COLO829 (cell line): ENCODE measurements at regions not wholly inside any gene's neighbourhood (a gene's known extent, or its start where the extent isn't known, plus 50 kb on each side); places are given as distances from the start of the nearest gene placed in this dataset.
"Not testable (repeated sequence)": the region's sequence is repeated elsewhere in the genome, so short reads cannot be mapped to it uniquely, and the experiment has no call there.

ENCODE experiments used
- DNase-seq: peaks from one replicate; pipeline ENCODE4 v3.0.0; 2012; ENCODE audit warnings: low spot score

DNA sequence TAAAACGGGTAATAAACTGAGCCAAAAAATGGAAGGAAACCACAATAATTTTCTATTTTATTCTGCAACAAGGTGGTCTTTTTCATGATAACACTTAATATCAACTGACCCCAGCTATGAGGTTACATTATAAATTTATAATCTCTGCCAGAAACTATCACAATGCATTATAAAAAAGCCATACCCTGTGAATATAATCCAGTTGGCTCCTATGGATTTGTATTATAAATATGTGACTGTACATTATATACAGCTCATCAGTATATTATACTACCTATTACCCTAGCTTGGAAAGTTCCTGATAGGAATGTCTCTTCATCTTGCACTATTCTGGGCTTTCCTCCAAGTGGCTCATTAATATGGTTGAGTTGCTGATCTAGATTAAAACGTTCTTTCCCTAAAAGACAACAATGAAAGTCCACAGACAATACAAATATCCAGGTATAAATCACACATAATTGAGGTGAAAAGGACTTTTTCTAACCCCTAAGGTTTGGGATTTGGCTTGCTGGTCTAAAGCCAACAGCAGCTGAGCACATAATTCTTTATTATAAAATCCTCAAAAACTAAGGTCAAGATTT, 487.7 kb downstream of the TTLL7 start:
- DNase-seq = no peak

DNA sequence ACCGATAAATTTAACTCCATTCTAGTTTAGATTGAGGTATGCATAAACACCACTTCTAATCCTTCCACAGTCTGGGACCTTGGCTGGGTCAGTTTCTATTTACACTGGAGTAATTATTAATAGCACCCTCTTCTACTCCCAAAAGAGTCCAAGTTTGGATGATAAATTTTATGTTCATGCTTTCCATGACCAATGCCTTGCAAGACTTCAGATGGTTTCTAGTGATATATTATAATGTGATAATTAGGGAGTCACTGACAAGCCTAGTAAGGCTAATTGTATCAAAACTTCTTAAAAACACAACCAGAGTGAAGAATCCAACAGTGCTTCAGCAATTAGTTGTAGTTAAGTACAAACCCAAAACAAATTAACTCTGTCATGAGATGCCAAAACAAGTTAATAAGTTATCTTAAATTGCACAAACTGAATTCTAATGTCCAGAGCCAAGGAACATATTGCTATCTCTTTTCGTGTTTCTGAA, 489.6 kb downstream of the TTLL7 start:
- no peak for DNase-seq

DNA sequence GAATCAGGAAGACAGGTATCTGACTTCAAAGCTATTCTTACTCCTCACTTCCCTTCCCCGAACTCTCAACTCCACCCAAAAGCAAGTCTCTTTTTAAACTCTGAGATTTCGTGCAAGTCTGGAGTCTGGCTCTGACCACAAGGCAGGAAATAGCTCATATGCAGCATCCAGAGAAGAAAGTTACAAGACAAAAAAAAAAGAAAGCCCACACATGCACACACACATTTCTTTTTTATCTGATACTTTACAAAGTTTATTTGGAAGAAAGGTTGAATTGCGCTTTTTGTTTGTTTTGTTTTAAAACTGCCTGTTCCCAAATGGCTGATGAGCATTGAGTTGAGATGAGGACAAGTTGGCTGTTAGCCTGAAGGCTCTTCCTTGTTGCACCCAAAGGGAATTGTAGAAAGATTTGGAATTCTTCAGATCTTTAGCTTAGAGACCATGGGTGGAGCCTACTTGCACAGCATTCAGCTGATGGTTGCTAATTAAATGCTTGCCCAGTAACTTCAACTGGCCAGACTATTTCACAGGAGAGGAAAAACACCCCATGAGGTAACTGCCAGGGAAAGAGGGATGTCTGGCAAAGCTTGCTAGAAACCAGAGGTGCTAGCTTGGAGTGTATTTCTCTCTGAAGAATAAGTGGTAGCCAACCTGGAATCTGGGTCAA, 490.3 kb downstream of the TTLL7 start:
- peak; percentile 11 for DNase-seq

DNA sequence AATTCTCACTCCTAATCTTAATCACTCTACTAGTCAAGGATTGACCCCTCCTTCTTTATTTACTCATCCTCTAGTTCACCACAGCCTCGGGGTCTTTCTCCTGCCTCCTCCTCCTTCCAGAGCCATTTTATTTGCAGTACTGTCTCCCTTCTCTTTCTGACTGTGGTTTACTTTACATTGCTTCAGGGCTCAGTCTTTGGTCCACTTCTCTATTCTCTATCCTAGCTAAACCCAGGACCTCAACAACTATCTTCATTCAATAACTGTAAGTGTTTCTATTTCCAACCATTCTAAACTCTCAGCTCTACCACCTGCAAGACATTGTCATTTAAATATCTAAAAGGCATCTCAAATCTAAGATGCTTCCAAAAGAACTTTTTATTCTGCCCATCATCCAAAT, 493.8 kb downstream of the TTLL7 start:
- DNase-seq = no peak

DNA sequence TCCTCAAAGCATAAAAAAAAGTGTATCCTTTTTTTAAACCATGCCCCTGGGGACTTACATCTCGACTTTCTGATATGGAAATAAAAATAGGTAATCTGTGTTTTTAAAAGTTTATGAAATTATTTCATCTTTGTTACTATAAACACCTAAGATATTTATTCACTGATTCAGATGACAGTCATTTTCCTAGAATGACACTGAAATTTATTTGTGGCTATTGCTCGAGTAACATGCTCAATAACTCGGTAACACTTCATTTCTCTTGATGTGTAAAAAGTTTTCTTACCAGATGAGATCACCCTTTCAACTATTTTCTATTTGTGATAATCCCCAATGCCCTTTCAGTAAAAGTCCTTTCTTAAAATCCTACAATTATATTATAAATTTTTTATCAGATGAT, 495.8 kb downstream of the TTLL7 start:
- DNase-seq = no peak

DNA sequence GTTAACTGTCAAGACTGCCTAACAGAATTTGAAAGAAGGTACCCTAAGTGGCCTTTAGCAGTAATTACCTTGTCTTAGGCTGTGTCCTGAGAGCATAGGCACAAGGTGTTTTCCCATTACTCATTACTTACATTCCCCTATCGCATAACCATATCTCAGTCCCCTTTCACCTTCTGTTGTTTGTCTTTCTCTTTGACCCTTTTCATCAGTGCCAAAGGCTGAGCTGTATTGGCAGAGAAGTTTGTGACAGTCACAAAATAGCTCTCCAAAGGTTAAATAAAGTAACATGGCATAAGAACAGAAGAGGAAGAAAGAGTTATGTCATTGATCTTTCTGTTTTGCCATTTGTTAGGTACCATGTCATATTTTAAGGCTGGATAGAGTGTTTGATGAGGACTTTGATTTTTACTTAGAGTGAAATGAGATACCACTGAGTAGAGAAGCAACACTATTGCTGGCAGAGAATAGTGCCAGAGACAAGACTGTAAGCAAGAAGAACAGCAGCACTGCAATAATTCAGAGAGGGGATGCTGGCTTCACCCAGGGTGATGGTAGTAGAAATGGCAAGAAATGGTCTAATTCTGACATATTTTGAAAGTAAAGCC, 497.8 kb downstream of the TTLL7 start:
- DNase-seq = no peak

DNA sequence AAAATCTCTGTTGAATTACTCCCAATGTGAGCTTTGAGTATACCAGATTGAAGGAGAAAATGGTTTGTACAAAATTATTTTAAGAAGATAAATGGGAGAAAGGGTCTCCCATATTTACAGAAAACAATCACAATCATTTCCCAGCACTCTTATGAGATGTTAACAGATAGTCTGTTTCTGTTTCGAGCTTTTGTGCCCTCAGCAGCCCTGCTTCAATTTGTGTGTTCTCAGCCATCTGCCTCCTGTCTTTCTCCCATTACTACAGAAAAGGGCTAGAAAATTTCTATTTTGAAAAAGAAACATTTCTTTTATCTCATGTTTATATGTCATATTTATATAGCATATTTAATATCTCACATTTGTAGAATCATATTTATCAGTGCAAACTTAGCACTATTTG, 498.4 kb downstream of the TTLL7 start:
- DNase-seq = no peak

DNA sequence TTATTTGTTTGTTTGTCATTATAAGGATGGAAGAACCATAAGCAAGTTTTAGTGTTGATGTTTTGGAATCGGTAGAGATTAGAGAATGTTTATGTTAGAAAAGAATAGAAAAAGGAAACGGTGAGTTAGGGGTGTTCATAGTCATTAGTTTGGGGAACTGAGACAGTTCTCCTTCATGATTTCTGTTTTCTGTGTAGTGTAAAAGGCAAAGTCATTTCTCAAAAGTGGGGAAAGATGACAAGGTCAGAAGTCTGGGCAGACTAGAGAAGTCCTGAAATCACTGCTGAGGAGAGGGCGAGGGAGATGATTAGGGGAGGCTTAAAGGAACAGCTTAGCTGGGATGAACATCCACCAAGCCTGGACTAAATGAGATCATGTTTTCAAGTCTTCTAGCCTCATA, 498.9 kb downstream of the TTLL7 start:
- DNase-seq = no peak

DNA sequence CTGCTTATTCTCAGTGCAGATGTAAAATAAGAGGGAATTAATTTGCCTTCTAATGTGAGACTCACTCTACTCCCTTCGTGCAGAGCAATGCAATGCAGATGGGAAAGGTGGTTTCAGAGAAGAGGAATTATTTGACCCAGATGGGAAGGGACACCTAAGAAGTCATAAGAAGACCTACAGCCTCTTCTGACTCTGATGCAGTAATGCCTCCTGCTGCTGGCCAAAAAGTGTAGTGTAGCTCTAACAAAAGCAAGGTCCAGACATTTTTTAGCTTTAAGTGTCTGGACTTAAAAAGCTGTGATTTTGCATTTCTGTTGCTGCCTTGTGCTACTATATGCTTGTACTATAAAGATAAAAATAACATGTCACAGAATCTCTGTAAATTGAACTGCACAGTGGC, 501.4 kb downstream of the TTLL7 start:
- no peak for DNase-seq

DNA sequence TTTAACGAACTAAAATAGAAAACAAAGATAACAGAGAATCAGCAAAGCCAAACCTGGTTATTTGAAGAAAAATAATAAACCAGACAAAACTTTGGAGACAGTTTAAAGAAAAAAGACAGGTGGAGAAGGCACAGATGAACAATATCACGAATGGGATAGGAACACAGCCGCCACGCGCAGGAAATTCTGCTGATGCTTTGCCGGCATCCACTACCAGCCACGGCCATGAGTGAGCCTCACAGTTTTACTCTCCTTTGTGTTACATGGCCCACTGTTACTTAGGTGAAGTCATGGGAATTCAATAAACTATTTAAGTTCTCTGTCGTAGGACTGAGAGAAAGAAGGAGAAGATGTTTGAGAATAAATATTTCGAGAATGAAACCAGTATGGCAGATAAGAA, 503.4 kb downstream of the TTLL7 start:
- DNase-seq = no peak

DNA sequence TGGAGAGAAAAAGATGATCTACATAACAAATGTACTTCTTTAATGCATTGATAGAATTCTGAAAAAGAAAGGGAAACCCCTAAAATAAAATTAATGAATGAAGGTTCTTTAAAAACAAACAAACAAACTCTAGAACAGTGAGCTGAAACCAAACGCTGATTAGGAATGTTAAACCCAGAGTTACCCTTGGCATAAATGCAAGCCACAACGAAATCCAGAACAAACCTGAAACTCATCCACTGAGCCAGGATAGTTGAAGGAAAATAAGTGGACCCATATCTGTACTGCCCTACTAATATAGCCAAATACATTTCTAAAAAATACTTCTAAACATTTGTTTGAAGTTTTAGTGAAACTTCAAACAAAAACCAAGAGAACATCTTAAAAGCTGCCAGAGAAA, 505.3 kb downstream of the TTLL7 start:
- no peak for DNase-seq

DNA sequence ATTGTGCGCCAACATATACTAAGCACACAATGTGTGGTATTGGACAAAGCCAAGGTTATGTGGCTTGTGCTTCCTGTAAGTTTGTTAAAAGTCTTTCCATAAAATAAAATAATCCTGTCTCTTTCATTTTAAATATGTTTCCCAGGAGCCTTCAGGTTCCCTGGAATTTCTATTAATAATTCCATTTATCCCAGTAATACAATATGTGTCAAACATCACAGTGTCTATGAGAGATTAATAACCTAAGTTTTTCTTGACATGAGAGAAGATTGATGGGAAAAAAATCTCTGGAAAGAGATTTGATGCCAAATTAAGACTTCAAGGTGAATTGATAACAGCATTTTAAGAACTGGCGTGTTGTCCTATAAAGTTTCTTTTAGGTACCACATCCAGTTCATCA, 507.0 kb downstream of the TTLL7 start:
- no peak for DNase-seq

DNA sequence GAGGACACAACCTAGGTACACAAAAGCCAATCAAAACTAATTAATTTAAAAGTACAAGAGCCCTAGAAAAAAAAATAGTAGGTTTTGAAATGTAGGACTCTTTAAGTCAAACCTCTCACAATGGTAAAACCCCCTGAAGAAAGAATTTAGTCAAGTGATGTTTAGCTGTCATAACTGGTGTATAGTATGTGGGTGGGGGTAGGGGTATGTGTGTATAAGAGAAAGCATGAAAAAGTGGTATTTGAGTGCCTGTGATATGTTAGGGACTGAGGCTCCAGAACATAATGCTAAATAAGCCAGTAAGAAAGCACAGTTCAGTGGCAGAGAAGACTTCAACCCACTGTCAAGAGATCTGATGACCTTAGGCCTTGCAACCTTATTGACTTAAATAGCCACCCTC, 507.9 kb downstream of the TTLL7 start:
- DNase-seq = no peak

DNA sequence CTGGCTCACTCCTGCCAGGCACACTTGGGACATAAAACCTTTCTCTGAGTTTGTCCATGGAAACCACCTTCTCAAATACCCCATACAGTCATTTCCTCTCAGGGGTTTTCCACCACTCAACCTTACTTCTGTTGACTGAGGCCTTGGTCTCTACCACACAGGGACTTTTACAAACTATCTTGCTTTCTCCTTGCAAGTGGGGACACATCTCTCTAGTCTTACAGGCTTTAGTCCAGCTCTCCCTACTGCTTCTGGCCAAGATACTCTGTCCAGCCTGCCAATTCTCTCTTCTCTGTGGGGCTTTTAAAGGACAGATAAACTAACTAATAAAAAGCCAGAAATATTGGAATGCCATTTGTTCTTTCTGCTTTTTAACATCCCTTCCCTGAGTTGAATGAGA, 510.8 kb downstream of the TTLL7 start:
- DNase-seq = not testable (repeated sequence)

DNA sequence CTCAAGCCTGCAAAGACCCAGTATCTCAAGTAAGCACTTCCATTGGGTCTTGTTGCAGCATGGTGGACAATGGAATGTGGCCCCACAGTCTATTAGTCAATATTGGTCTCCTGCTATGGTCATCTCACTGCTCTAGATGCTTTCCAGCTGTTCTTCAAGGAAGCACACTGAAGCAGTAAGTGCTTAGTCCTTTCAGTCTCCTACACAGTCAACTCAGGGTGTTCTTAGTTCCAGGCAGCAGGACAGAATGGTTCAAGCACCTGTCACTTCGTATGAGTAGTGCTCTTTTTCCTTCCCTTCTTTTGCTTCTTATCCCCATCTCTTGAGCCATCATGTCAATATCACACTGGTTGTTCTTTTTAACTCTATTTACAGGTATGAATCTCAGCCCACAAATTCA, 511.5 kb downstream of the TTLL7 start:
- DNase-seq = not testable (repeated sequence)

DNA sequence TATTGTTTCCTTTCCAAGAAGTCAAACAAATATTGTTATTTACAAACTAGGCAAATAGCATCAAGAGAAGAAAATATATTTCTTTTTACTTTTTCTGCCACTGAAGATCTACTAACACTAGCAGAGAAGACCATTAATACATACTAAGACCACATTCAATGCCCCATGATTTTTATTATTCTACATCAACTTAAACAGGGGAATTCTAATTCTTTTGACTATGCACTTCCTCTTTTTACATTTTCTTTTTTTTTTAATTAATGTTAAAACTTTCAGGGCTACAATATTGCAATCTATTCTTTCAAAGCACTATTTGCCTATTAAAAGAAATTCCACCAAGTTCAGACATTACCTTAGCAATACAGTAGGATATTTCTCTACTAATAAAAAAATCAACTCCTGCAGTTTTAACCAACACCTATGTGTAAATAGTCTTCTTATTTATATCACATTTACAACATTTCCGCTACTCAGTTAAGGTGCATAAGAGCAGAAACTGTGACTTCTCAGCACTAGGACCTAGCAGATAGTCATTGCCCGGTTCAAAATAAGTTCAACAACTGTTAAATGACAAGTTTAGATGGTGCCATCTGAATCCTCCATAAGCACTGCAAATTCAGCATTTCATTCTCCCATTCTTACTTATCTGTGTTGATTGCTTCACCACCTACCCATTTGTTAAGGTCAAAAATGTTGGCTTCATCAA, 513.5 kb downstream of the TTLL7 start:
- not testable (repeated sequence) for DNase-seq

DNA sequence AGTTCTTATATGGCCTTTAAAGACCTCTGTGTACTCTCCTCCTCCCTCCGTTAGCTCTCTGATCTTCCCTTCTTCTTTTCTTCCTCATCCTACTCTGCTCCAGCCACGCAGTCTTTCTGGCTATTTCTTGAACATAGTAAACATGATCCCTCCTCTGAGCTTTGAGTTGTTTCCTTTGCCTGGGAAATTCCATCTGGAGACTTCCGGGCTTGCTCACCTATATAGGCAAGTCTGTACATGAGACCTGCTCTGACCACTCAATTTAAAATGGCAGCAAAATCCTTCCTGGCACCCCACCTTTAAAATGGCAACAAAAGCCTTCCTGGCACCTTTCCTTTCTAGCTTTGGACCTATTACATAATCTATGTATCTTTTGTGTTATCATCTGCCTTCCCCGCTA, 517.6 kb downstream of the TTLL7 start:
- not testable (repeated sequence) for DNase-seq

DNA sequence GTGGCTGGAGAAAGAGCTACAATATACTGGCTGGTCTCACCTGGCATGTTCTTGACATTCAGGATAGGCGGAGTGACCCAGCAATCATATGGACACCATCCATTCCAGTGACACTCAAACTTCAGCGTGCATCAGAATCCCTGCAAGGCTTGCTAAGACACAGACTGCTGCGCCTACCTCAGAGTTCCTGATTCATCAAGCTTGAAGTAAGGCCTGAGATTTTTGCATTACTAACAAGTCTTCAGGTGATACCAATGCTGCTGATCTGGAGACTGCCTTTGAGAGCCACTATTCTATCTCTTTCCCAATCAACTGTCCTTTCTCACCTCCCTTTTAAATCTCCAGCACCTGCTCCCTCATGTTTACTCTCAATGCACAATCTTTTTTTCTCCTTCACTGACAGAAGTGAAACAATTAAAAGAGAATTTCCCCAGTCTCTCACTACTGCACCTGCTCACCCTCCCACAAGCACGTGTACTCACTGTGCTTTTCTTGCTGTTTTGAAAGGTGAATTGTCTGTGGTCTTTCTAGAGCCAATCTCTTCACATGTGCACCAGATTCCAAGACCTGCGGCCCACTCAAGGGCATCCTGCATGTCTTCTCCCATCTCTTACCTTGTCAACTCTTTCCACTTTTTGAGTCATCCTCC, 519.2 kb downstream of the TTLL7 start:
- DNase-seq = not testable (repeated sequence)

DNA sequence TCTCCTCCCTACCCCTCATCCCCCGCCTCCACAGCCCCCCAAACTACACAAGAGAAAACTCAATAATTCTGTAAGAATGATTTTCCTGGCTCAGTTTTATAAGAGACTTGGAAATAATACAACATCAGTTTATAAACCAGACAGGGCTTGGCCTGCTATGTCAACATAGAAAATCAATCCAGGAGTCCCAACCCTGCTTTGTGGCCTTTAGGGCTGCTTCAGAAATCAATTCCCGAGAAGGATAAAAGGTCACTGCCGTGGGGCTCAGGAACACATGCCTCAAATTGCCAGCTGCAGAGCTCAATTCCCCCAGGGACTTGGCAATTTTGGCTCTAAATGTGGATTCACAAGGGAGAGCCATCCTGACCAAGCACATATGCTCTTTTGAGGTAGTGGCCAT, 520.8 kb downstream of the TTLL7 start:
- DNase-seq = not testable (repeated sequence)

DNA sequence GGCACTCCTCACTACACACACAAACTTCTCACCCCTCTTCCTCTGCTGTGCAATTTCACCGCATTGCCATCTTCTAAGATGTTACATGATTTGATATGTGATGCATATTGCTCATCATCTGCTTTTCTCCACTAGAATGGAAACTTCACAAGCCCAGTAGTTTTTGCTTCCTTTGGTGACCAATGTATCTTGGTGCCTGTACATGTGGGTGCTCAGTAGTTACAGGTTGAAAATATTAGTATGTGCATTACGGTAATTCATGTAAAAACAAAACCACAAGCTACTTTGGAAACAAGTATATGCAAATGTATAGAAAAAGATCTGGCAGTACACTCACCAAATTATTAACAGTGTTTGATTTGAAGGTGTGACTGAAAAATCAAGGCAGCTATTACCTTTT, 522.4 kb downstream of the TTLL7 start:
- DNase-seq = not testable (repeated sequence)

DNA sequence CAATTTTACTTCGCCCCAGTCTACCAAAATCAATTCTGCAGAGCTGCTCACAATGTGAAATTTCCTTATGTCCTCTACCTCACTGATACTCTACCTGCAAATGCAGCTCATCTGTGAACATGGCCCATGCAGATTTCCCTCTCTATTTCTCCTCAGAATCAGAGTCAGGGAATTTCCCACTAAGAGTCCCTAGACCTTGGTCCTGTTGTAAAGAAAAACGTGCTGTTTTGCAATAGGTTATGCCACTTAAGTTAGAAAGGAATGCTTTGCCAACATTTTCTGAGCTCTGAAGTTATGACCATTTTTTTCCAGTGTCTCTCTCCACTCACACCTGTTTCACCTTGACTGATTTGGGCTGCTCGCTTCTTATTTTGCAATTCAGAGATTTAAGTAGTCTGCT, 524.0 kb downstream of the TTLL7 start:
- not testable (repeated sequence) for DNase-seq

DNA sequence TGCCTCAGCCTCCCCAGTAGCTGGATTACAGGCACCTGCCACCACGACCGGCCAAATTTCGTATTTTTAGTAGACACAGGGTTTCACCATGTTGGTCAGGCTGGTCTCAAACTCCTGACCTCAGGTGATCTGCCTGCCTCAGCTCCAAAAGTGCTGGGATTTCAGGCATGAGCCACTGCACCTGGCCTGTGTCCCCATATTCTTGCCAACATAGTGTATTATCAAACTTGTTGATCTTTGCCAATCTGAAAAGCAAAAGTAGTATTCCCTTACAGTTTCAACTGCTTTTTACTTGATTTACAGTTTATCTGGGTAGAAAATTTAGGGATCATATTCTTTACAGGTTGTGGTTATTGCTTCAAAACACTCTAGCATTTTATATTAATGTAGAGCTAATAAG, 524.9 kb downstream of the TTLL7 start:
- DNase-seq = not testable (repeated sequence)
